OCI-LY3 (cell line): ENCODE measurements at regions not wholly inside any gene's neighbourhood (a gene's known extent, or its start where the extent isn't known, plus 50 kb on each side); places are given as distances from the start of the nearest gene placed in this dataset.
A peak's percentile ranks its signal among the peaks of the same experiment; 100 is the strongest.

Source experiments
- EZH2phosphoT487 ChIP-seq: fragments of 200-600 bp; shearing (Covaris generic); IDR thresholded peaks from 2 replicates; pipeline ENCODE4 v1.6.1; 2018; ENCODE audit warnings: antibody characterized with exemption, mixed run types, low read depth
- TF ChIP-seq, protein P1 (sequence below): fragments of 200-600, 300-600 bp; sonication (generic); IDR thresholded peaks from 2 replicates; pipeline ENCODE4 v1.5.1; 2014; ENCODE audit warnings: antibody characterized with exemption, low read length, low read depth

- TF ChIP-seq, protein P1, sequence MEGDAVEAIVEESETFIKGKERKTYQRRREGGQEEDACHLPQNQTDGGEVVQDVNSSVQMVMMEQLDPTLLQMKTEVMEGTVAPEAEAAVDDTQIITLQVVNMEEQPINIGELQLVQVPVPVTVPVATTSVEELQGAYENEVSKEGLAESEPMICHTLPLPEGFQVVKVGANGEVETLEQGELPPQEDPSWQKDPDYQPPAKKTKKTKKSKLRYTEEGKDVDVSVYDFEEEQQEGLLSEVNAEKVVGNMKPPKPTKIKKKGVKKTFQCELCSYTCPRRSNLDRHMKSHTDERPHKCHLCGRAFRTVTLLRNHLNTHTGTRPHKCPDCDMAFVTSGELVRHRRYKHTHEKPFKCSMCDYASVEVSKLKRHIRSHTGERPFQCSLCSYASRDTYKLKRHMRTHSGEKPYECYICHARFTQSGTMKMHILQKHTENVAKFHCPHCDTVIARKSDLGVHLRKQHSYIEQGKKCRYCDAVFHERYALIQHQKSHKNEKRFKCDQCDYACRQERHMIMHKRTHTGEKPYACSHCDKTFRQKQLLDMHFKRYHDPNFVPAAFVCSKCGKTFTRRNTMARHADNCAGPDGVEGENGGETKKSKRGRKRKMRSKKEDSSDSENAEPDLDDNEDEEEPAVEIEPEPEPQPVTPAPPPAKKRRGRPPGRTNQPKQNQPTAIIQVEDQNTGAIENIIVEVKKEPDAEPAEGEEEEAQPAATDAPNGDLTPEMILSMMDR: peak; percentile 42
- TF ChIP-seq EZH2phosphoT487: no peak
Observed at GRCh38 chr2:65918760-65919187, 486.4 kb upstream of the SPRED2 start.
